Vagina (tissue), 2 donors: ENCODE measurements at regions not wholly inside any gene's neighbourhood (a gene's known extent, or its start where the extent isn't known, plus 50 kb on each side); places are given as distances from the start of the nearest gene placed in this dataset.

Source experiments
- DNase-seq, 2 donors: peaks; one replicate each; pipeline ENCODE4 v3.0.0-alpha.2; 2017; ENCODE audit errors: extremely low spot score in 2 of 2
- H3K27ac ChIP-seq: fragments of 200-600 bp; sonication (generic); one replicate; pipeline ENCODE4 v1.5.1; 2019
- H3K27me3 ChIP-seq: fragments of 200-600 bp; sonication (generic); one replicate; pipeline ENCODE4 v1.5.1; 2019
- H3K36me3 ChIP-seq, 2 donors: fragments of 200-600 bp; sonication (generic); one replicate each; pipeline ENCODE4 v1.5.1; 2017 to 2019
- H3K4me1 ChIP-seq: fragments of 200-600 bp; sonication (generic); one replicate; pipeline ENCODE4 v1.5.1; 2019
- H3K4me3 ChIP-seq, 2 donors: fragments of 200-600 bp; sonication (generic); 1 replicate in 1 of 2; 2 replicates in 1 of 2; pipeline ENCODE4 v1.5.1; 2016 to 2019
- H3K9me3 ChIP-seq: fragments of 200-600 bp; sonication (generic); one replicate; pipeline ENCODE4 v1.5.1; 2019
- CTCF ChIP-seq, 3 experiments: fragments of 450-650 bp in 2 of 3; fragments of 200-600 bp in 1 of 3; sonication (generic) in 1 of 3; IDR thresholded peaks; one replicate each; pipeline ENCODE4 v1.5.1; 2017 to 2019; ENCODE audit warnings: antibody characterized with exemption in 3 of 3, mild to moderate bottlenecking in 2 of 3, moderate library complexity in 2 of 3
- POLR2A ChIP-seq, 2 donors: fragments of 450-650 bp; IDR thresholded peaks; one replicate each; pipeline ENCODE4 v1.6.1; 2017; ENCODE audit warnings: antibody characterized with exemption in 2 of 2, mild to moderate bottlenecking in 2 of 2, moderate library complexity in 2 of 2
- POLR2AphosphoS5 ChIP-seq, 2 donors: sonication (generic); formaldehyde crosslinking; IDR thresholded peaks; one replicate each; pipeline ENCODE4 v1.9.0; 2017; ENCODE audit warnings: antibody characterized with exemption in 2 of 2, mild to moderate bottlenecking in 2 of 2, low read depth in 1 of 2; ENCODE audit not compliant: insufficient read depth in 1 of 2
- intact Hi-C: fragments of 100-400 bp; cut with DNase I; formaldehyde crosslinking; loops from one replicate; pipeline ENCODE4 v1.15.1; 2023

GRCh38 chr2:151043484-151043883 is 218.2 kb downstream of the RBM43 start:
- no peaks in the 10 kb centered on the region for H3K4me1 ChIP-seq
- DNase-seq: no peak
- H3K27me3 ChIP-seq: no peaks in the 10 kb centered on the region
- no peaks in the 10 kb centered on the region for H3K36me3 ChIP-seq
- no peak for TF ChIP-seq POLR2AphosphoS5 (IDR thresholded peaks at IDR 0.05; ENCODE audit: insufficient read depth in 1 of 2, low read depth in 1 of 2)
- no peak for TF ChIP-seq POLR2A (IDR thresholded peaks at IDR 0.05)
- TF ChIP-seq CTCF (IDR thresholded peaks at IDR 0.05): no peak
- no peak overlapping the region for H3K27ac ChIP-seq
- H3K9me3 ChIP-seq: no peaks in the 10 kb centered on the region
- no peak overlapping the region for H3K4me3 ChIP-seq
- intact Hi-C loops: no loop called here

GRCh38 chr2:151042964-151043363 is 218.7 kb downstream of the RBM43 start:
- TF ChIP-seq POLR2AphosphoS5 (IDR thresholded peaks at IDR 0.05; ENCODE audit: insufficient read depth in 1 of 2, low read depth in 1 of 2): no peak
- no peak for TF ChIP-seq POLR2A (IDR thresholded peaks at IDR 0.05)
- no peak for TF ChIP-seq CTCF (IDR thresholded peaks at IDR 0.05)
- Histone ChIP-seq H3K36me3 (no peaks in the 10 kb centered on the region), H3K9me3 (no peaks in the 10 kb centered on the region), H3K27me3 (no peaks in the 10 kb centered on the region), H3K4me1 (no peaks in the 10 kb centered on the region), H3K27ac (no peak overlapping the region), H3K4me3 (no peak overlapping the region)
- no peak for DNase-seq
- intact Hi-C loops: no loop called here

GRCh38 chr2:151040039-151040438 is 221.6 kb downstream of the RBM43 start:
- H3K4me3 ChIP-seq: no peak overlapping the region
- intact Hi-C loops: no loop called here
- H3K4me1 ChIP-seq: no peaks in the 10 kb centered on the region
- H3K27me3 ChIP-seq: no peaks in the 10 kb centered on the region
- no peaks in the 10 kb centered on the region for H3K9me3 ChIP-seq
- H3K36me3 ChIP-seq: no peaks in the 10 kb centered on the region
- H3K27ac ChIP-seq: no peak overlapping the region
- no peak for TF ChIP-seq POLR2AphosphoS5 (IDR thresholded peaks at IDR 0.05; ENCODE audit: insufficient read depth in 1 of 2, low read depth in 1 of 2)
- no peak for TF ChIP-seq CTCF (IDR thresholded peaks at IDR 0.05)
- TF ChIP-seq POLR2A (IDR thresholded peaks at IDR 0.05): no peak
- DNase-seq: no peak

- Histone ChIP-seq H3K9me3 (no peaks in the 10 kb centered on the region), H3K4me3 (no peak overlapping the region), H3K27ac (no peak overlapping the region), H3K4me1 (peaks cover 7% of the 10 kb centered on the region), H3K36me3 (no peaks in the 10 kb centered on the region), H3K27me3 (no peaks in the 10 kb centered on the region)
- DNase-seq: no peak
- intact Hi-C loops: no loop called here
- TF ChIP-seq CTCF (IDR thresholded peaks at IDR 0.05): no peak
- no peak for TF ChIP-seq POLR2A (IDR thresholded peaks at IDR 0.05)
- no peak for TF ChIP-seq POLR2AphosphoS5 (IDR thresholded peaks at IDR 0.05; ENCODE audit: insufficient read depth in 1 of 2, low read depth in 1 of 2)
Observed at GRCh38 chr2:151038516-151038915, 223.1 kb downstream of the RBM43 start.

GRCh38 chr2:151037434-151037833 is 224.2 kb downstream of the RBM43 start:
- Histone ChIP-seq H3K27me3 (no peaks in the 10 kb centered on the region), H3K4me1 (peaks cover 16% of the 10 kb centered on the region), H3K36me3 (no peaks in the 10 kb centered on the region), H3K27ac (no peak overlapping the region), H3K9me3 (no peaks in the 10 kb centered on the region), H3K4me3 (no peak overlapping the region)
- no peak for DNase-seq
- TF ChIP-seq POLR2A (IDR thresholded peaks at IDR 0.05): no peak
- no peak for TF ChIP-seq POLR2AphosphoS5 (IDR thresholded peaks at IDR 0.05; ENCODE audit: insufficient read depth in 1 of 2, low read depth in 1 of 2)
- TF ChIP-seq CTCF (IDR thresholded peaks at IDR 0.05): no peak
- intact Hi-C loops: no loop called here
